ENCODE measurements at regions not wholly inside any gene's neighbourhood (a gene's known extent, or its start where the extent isn't known, plus 50 kb on each side); places are given as distances from the start of the nearest gene placed in this dataset.

- H3K27me3 ChIP-seq: no peaks in the 10 kb centered on the region
- no peaks in the 10 kb centered on the region for H3K36me3 ChIP-seq
- intact Hi-C loops (cut with DNase I): no loop called here
- no peak for DNase-seq
- no peak for TF ChIP-seq POLR2A (IDR thresholded peaks at IDR 0.05)
- no peak for TF ChIP-seq CTCF (IDR thresholded peaks at IDR 0.05)
- no peak overlapping the region for H3K4me3 ChIP-seq (replicated peaks in 1 of 3)
- H3K27ac ChIP-seq: no peak overlapping the region
- H3K9me3 ChIP-seq: no peaks in the 10 kb centered on the region
- no peaks in the 10 kb centered on the region for H3K4me1 ChIP-seq
- WGBS, 2 donors: 91 to 97% methylated on average over 4 of the region's 4 CpGs
Measured at GRCh38 chr1:238186887-238187574, 296.3 kb upstream of the ZP4 start.

- no peak overlapping the region for H3K4me3 ChIP-seq (replicated peaks in 1 of 3)
- H3K27me3 ChIP-seq: no peaks in the 10 kb centered on the region
- whole genome bisulfite sequencing, 2 donors: 78 to 81% methylated on average over 7 of the region's 7 CpGs
- H3K9me3 ChIP-seq: no peaks in the 10 kb centered on the region
- H3K4me1 ChIP-seq: no peaks in the 10 kb centered on the region
- no peak for DNase-seq
- intact Hi-C loops (cut with DNase I): no loop called here
- H3K36me3 ChIP-seq: no peaks in the 10 kb centered on the region
- H3K27ac ChIP-seq: no peak overlapping the region
- no peak for TF ChIP-seq POLR2A (IDR thresholded peaks at IDR 0.05)
- no peak for TF ChIP-seq CTCF (IDR thresholded peaks at IDR 0.05)
Measured at GRCh38 chr1:238177960-238178645, 287.4 kb upstream of the ZP4 start.

- no peaks in the 10 kb centered on the region for H3K27me3 ChIP-seq
- intact Hi-C loops (cut with DNase I): no loop called here
- no peaks in the 10 kb centered on the region for H3K4me1 ChIP-seq
- H3K9me3 ChIP-seq: no peaks in the 10 kb centered on the region
- no peak overlapping the region for H3K4me3 ChIP-seq (replicated peaks in 1 of 3)
- no peak for DNase-seq
- WGBS, 2 donors: 73 to 88% methylated on average over 1 of the region's 1 CpG
- no peaks in the 10 kb centered on the region for H3K36me3 ChIP-seq
- H3K27ac ChIP-seq: no peak overlapping the region
- TF ChIP-seq CTCF (IDR thresholded peaks at IDR 0.05) (no peak), POLR2A (IDR thresholded peaks at IDR 0.05) (no peak)
Measured at GRCh38 chr1:238177351-238177750, 286.6 kb upstream of the ZP4 start.

GRCh38 chr1:238176441-238176840, 285.7 kb upstream of the ZP4 start:
- no peak overlapping the region for H3K4me3 ChIP-seq (replicated peaks in 1 of 3)
- no peaks in the 10 kb centered on the region for H3K27me3 ChIP-seq
- WGBS, 2 donors: 93 to 96% methylated on average over 2 of the region's 2 CpGs
- TF ChIP-seq POLR2A (IDR thresholded peaks at IDR 0.05) (no peak), CTCF (IDR thresholded peaks at IDR 0.05) (no peak)
- intact Hi-C loops (cut with DNase I): no loop called here
- H3K36me3 ChIP-seq: no peaks in the 10 kb centered on the region
- H3K27ac ChIP-seq: no peak overlapping the region
- no peaks in the 10 kb centered on the region for H3K9me3 ChIP-seq
- no peaks in the 10 kb centered on the region for H3K4me1 ChIP-seq
- DNase-seq: no peak

GRCh38 chr1:238171985-238172384, 281.3 kb upstream of the ZP4 start:
- H3K27ac ChIP-seq: no peak overlapping the region
- no peak overlapping the region for H3K4me3 ChIP-seq (replicated peaks in 1 of 3)
- no peak for TF ChIP-seq POLR2A (IDR thresholded peaks at IDR 0.05)
- TF ChIP-seq CTCF (IDR thresholded peaks at IDR 0.05): no peak
- no peaks in the 10 kb centered on the region for H3K9me3 ChIP-seq
- H3K36me3 ChIP-seq: no peaks in the 10 kb centered on the region
- no peak for DNase-seq
- intact Hi-C loops (cut with DNase I): no loop called here
- 63 to 66% methylated on average over 2 of the region's 2 CpGs for WGBS, 2 donors
- no peaks in the 10 kb centered on the region for H3K4me1 ChIP-seq
- no peaks in the 10 kb centered on the region for H3K27me3 ChIP-seq
